HL-60 (cell line): ENCODE measurements at regions not wholly inside any gene's neighbourhood (a gene's known extent, or its start where the extent isn't known, plus 50 kb on each side); places are given as distances from the start of the nearest gene placed in this dataset.

Experiments used
- CTCF ChIP-seq: IDR thresholded peaks from one replicate; pipeline ENCODE4 v1.5.1; 2011; ENCODE audit warnings: low read length, control low read depth, inconsistent platforms; ENCODE audit not compliant: insufficient read depth
- GABPA ChIP-seq: IDR thresholded peaks from 2 replicates; pipeline ENCODE4 v1.6.1; 2012; ENCODE audit warnings: low read depth
- POLR2AphosphoS5 ChIP-seq: IDR thresholded peaks from 2 replicates; pipeline ENCODE4 v1.6.1; 2012; ENCODE audit warnings: low read depth
- REST ChIP-seq: IDR thresholded peaks from 2 replicates; pipeline ENCODE4 v1.6.1; 2012; ENCODE audit warnings: low read depth; ENCODE audit not compliant: insufficient replicate concordance
- SPI1 ChIP-seq: IDR thresholded peaks from 2 replicates; pipeline ENCODE4 v1.6.1; 2012; ENCODE audit warnings: low read depth, mild to moderate bottlenecking, borderline replicate concordance

- no peak for TF ChIP-seq CTCF
- TF ChIP-seq GABPA = no peak
- TF ChIP-seq POLR2AphosphoS5 = no peak
- TF ChIP-seq REST = no peak
- TF ChIP-seq SPI1 = no peak
These were observed 208.8 kb downstream of the RPLP1 start for GRCh38 chr15:69661446-69661845.
